HG03039 (cell line): ENCODE measurements at regions not wholly inside any gene's neighbourhood (a gene's known extent, or its start where the extent isn't known, plus 50 kb on each side); places are given as distances from the start of the nearest gene placed in this dataset.
"Not testable (repeated sequence)": the region's sequence is repeated elsewhere in the genome, so short reads cannot be mapped to it uniquely, and the experiment has no call there.

Source experiments
- ATAC-seq: cut with Tn5 transposase; IDR thresholded peaks from one replicate; pipeline ENCODE4 v1.9.1; 2021; ENCODE audit warnings: mild to moderate bottlenecking, moderate library complexity; ENCODE audit not compliant: unreplicated experiment

DNA sequence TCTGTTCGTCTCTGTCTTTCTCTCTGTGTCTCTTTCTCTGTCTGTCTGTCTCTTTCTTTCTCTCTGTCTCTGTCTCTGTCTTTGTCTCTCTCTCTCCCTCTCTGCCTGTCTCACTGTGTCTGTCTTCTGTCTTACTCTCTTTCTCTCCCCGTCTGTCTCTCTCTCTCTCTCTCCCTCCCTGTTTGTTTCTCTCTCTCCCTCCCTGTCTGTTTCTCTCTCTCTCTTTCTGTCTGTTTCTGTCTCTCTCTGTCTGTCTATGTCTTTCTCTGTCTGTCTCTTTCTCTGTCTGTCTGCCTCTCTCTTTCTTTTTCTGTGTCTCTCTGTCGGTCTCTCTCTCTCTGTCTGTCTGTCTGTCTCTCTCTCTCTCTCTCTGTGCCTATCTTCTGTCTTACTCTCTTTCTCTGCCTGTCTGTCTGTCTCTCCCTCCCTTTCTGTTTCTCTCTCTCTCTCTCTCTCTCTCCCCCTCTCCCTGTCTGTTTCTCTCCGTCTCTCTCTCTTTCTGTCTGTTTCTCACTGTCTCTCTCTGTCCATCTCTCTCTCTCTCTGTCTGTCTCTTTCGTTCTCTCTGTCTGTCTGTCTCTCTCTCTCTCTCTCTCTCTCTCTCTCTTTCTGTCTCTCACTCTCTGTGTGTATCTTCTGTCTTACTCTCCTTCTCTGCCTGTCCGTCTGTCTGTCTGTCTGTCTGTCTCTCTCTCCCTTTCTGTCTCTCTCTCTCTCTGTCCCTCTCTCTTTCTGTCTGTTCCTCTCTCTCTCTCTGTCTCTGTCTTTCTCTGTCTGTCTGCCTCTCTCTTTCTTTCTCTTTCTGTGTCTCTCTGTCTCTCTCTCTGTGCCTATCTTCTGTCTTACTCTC is 2065.9 kb upstream of the TPTE start:
- peak; percentile 47 for ATAC-seq

DNA sequence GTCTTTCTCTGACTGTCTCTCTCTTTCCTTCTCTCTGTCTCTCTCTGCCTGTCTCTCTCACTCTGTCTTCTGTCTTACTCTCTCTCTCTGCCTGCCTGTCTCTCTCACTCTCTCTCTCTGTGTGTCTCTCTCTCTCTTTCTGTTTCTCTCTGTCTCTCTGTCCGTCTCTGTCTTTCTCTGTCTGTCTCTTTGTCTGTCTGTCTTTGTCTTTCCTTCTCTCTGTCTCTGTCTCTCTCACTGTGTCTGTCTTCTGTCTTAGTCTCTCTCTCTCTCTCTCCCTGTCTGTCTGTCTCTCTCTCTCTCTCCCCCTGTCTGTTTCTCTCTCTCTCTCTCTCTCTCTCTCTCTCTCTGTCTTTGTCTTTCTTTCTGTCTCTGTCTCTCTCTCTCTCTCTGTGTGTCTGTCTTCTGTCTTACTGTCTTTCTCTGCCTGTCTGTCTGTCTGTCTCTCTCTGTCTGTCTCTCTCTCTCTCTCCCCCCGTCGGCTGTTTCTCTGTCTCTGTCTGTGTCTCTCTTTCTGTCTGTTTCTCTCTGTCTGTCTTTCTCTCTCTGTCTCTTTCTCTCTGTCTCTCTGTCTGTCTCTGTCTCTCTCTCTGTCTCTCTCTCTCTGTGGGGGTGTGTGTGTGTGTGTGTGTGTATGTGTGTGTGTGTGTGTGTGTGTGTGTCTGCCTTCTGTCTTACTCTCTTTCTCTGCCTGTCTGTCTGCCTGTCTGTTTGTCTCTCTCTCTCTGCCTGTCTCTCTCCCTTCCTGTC is 2056.8 kb upstream of the TPTE start:
- peak; percentile 84 for ATAC-seq

DNA sequence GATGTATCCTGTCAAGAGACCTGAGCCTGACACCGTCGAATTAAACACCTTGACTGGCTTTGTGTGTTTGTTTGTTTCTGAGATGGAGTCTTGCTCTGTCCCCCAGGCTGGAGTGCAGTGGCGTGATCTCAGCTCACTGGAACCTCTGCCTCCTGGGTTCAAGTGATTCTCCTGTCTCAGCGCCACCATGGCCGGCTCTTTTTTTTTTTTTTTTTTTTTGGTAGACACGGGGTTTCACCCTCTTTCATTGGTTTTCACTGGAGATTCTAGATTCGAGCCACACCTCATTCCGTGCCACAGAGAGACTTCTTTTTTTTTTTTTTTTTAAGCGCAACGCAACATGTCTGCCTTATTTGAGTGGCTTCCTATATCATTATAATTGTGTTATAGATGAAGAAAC is 2054.7 kb upstream of the TPTE start:
- not testable (repeated sequence) for ATAC-seq
